Vagina (tissue), 2 donors: ENCODE measurements at regions not wholly inside any gene's neighbourhood (a gene's known extent, or its start where the extent isn't known, plus 50 kb on each side); places are given as distances from the start of the nearest gene placed in this dataset.

Source experiments
- DNase-seq, 2 donors: peaks; one replicate each; pipeline ENCODE4 v3.0.0-alpha.2; 2017; ENCODE audit errors: extremely low spot score in 2 of 2
- H3K27ac ChIP-seq: fragments of 200-600 bp; sonication (generic); one replicate; pipeline ENCODE4 v1.5.1; 2019
- H3K27me3 ChIP-seq: fragments of 200-600 bp; sonication (generic); one replicate; pipeline ENCODE4 v1.5.1; 2019
- H3K36me3 ChIP-seq, 2 donors: fragments of 200-600 bp; sonication (generic); one replicate each; pipeline ENCODE4 v1.5.1; 2017 to 2019
- H3K4me1 ChIP-seq: fragments of 200-600 bp; sonication (generic); one replicate; pipeline ENCODE4 v1.5.1; 2019
- H3K4me3 ChIP-seq, 2 donors: fragments of 200-600 bp; sonication (generic); 1 replicate in 1 of 2; 2 replicates in 1 of 2; pipeline ENCODE4 v1.5.1; 2016 to 2019
- H3K9me3 ChIP-seq: fragments of 200-600 bp; sonication (generic); one replicate; pipeline ENCODE4 v1.5.1; 2019
- CTCF ChIP-seq, 3 experiments: fragments of 450-650 bp in 2 of 3; fragments of 200-600 bp in 1 of 3; sonication (generic) in 1 of 3; IDR thresholded peaks; one replicate each; pipeline ENCODE4 v1.5.1; 2017 to 2019; ENCODE audit warnings: antibody characterized with exemption in 3 of 3, mild to moderate bottlenecking in 2 of 3, moderate library complexity in 2 of 3
- POLR2A ChIP-seq, 2 donors: fragments of 450-650 bp; IDR thresholded peaks; one replicate each; pipeline ENCODE4 v1.6.1; 2017; ENCODE audit warnings: antibody characterized with exemption in 2 of 2, mild to moderate bottlenecking in 2 of 2, moderate library complexity in 2 of 2
- POLR2AphosphoS5 ChIP-seq, 2 donors: sonication (generic); formaldehyde crosslinking; IDR thresholded peaks; one replicate each; pipeline ENCODE4 v1.9.0; 2017; ENCODE audit warnings: antibody characterized with exemption in 2 of 2, mild to moderate bottlenecking in 2 of 2, low read depth in 1 of 2; ENCODE audit not compliant: insufficient read depth in 1 of 2
- intact Hi-C: fragments of 100-400 bp; cut with DNase I; formaldehyde crosslinking; loops from one replicate; pipeline ENCODE4 v1.15.1; 2023

DNA sequence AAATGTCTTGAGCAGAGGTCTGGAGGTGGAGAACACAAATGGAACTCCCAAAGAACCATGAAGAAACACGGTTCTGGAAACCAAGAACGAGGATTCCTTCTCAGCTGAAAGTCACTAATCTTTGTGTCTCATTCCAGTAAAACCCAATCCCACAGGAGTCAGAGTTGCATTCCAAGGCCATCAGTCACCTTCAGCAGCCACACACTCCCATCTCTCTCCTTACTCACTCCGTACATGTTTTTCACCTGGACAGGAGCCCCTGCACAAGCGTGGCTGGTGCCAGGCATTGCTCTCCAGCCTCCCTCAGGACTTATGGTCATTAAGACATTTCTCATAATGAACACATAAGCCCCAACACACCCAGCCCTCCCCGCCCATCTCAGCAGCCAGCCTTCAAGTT lies 175.4 kb upstream of the SIX2 start:
- Histone ChIP-seq H3K27me3 (no peaks in the 10 kb centered on the region), H3K27ac (no peak overlapping the region), H3K4me1 (no peaks in the 10 kb centered on the region), H3K9me3 (no peaks in the 10 kb centered on the region), H3K36me3 (no peaks in the 10 kb centered on the region), H3K4me3 (no peak overlapping the region)
- DNase-seq: no peak
- intact Hi-C loops: no loop called here
- no peak for TF ChIP-seq CTCF (IDR thresholded peaks at IDR 0.05)
- TF ChIP-seq POLR2A (IDR thresholded peaks at IDR 0.05): no peak
- TF ChIP-seq POLR2AphosphoS5 (IDR thresholded peaks at IDR 0.05; ENCODE audit: insufficient read depth in 1 of 2, low read depth in 1 of 2): no peak

GRCh38 chr2:45182667-45183295 lies 173.5 kb upstream of the SIX2 start:
- no peaks in the 10 kb centered on the region for H3K4me1 ChIP-seq
- no peak for TF ChIP-seq POLR2AphosphoS5 (IDR thresholded peaks at IDR 0.05; ENCODE audit: insufficient read depth in 1 of 2, low read depth in 1 of 2)
- no peak for TF ChIP-seq CTCF (IDR thresholded peaks at IDR 0.05)
- no peak for TF ChIP-seq POLR2A (IDR thresholded peaks at IDR 0.05)
- H3K27ac ChIP-seq: no peak overlapping the region
- no peaks in the 10 kb centered on the region for H3K36me3 ChIP-seq
- intact Hi-C loops: no loop called here
- H3K9me3 ChIP-seq: no peaks in the 10 kb centered on the region
- no peaks in the 10 kb centered on the region for H3K27me3 ChIP-seq
- DNase-seq: no peak
- H3K4me3 ChIP-seq: no peak overlapping the region

DNA sequence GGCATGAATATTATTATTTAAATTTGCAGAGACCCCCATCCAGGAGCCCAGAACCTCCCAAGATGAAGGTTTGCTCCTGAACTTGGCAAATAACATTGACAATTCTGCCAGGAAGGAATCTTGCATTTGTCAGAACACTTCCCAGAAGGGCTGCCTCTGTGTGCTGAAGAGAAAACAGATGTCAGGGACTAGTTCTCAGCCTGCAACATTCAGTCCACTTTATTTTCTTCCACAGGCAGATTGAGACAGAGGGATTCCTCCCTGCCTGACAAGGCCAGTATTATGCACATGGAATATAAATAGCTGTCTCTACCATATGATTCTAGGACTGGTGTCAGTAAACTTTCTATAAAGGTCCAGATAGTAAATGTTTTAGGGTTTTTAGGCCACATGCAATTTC lies 171.5 kb upstream of the SIX2 start:
- Histone ChIP-seq H3K36me3 (no peaks in the 10 kb centered on the region), H3K27me3 (no peaks in the 10 kb centered on the region), H3K27ac (no peak overlapping the region), H3K4me1 (no peaks in the 10 kb centered on the region), H3K9me3 (no peaks in the 10 kb centered on the region), H3K4me3 (no peak overlapping the region)
- intact Hi-C loops: no loop called here
- DNase-seq: no peak
- TF ChIP-seq POLR2A (IDR thresholded peaks at IDR 0.05) (no peak), CTCF (IDR thresholded peaks at IDR 0.05) (no peak), POLR2AphosphoS5 (IDR thresholded peaks at IDR 0.05; ENCODE audit: insufficient read depth in 1 of 2, low read depth in 1 of 2) (no peak)

DNA sequence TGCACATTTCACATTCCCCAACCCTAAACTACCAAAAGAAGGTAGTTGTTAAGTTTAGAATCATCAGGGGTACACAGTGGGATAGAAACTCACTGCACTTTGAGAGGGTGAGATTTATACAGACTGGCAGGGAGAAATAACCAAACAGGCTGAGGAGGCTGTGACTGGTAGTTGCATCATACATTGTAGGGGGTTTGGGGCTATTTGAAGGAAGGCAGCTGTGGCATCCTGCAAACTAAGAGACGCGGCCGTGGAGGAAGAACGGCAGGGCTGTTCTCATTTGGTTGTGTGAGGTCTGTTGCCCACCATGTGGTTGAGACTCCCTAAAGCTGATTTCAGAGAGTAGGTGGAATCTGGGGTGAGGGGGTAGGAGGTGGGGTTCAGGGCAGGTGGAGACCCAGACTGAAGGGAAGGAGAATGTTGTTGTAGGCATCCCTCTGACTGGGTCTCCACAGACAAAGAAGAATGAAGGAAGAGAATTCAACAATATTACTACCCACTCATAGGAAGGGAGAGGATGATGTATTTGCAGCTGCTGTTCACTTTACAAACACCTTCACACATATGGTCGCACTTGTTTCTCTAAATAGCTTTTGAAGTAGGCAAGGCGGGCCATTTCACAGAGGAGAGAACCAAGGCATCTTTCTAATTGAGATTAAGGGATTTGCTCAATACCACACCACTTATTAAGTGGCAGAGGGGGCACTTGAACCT lies 170.9 kb upstream of the SIX2 start:
- Histone ChIP-seq H3K27ac (peak overlapping the region; percentile 27), H3K4me1 (no peaks in the 10 kb centered on the region), H3K4me3 (no peak overlapping the region), H3K9me3 (no peaks in the 10 kb centered on the region), H3K27me3 (no peaks in the 10 kb centered on the region), H3K36me3 (no peaks in the 10 kb centered on the region)
- DNase-seq: no peak
- intact Hi-C loops: no loop called here
- TF ChIP-seq POLR2A (IDR thresholded peaks at IDR 0.05): no peak
- no peak for TF ChIP-seq CTCF (IDR thresholded peaks at IDR 0.05)
- no peak for TF ChIP-seq POLR2AphosphoS5 (IDR thresholded peaks at IDR 0.05; ENCODE audit: insufficient read depth in 1 of 2, low read depth in 1 of 2)

- no peak for DNase-seq
- Histone ChIP-seq H3K27ac (peak overlapping the region; percentile 30), H3K36me3 (no peaks in the 10 kb centered on the region), H3K4me3 (no peak overlapping the region), H3K4me1 (no peaks in the 10 kb centered on the region), H3K9me3 (no peaks in the 10 kb centered on the region), H3K27me3 (no peaks in the 10 kb centered on the region)
- TF ChIP-seq POLR2AphosphoS5 (IDR thresholded peaks at IDR 0.05; ENCODE audit: insufficient read depth in 1 of 2, low read depth in 1 of 2) (no peak), POLR2A (IDR thresholded peaks at IDR 0.05) (no peak)
- intact Hi-C loops: no loop called here
Measured at GRCh38 chr2:45178854-45179253, 169.6 kb upstream of the SIX2 start.
